GM12878 (cell line): ENCODE measurements at regions not wholly inside any gene's neighbourhood (a gene's known extent, or its start where the extent isn't known, plus 50 kb on each side); places are given as distances from the start of the nearest gene placed in this dataset.

Source experiments
- ATAC-seq: fragments of 200-7000 bp; cut with Tn5 transposase; 3 replicates; pipeline ENCODE4 v1.9.1; 2020; ENCODE audit warnings: mild to moderate bottlenecking, moderate library complexity
- BruUV-seq: library from RNA; stranded (reverse); fragments of 400-500 nt; replicated peaks from 2 replicates; lab custom pipeline; 2021; lab: Mats Ljungman, UMichigan
- CTCF ChIA-PET: fragments of 300-600 bp; sonication (Branson Sonifier 250); formaldehyde crosslinking; extraction: SDS; loops from one replicate; lab custom pipeline; 2021; ENCODE audit warnings: inconsistent platforms; lab: Yijun Ruan, JAX
- POLR2A ChIA-PET: fragments of 350-600 bp; formaldehyde crosslinking; extraction: SDS; loops from one replicate; lab custom pipeline; 2021; ENCODE audit warnings: inconsistent platforms; lab: Charles Lee
- RAD21 ChIA-PET: fragments of 300-600 bp; sonication (Branson Sonifier 250); formaldehyde crosslinking; loops from one replicate; lab custom pipeline; 2023; ENCODE audit warnings: antibody characterized with exemption; ENCODE audit not compliant: unreplicated experiment; lab: Charles Lee
- SMC1A ChIA-PET: fragments of 300-600 bp; sonication (Branson Sonifier 250); formaldehyde crosslinking; loops from one replicate; lab custom pipeline; 2023; ENCODE audit not compliant: unreplicated experiment, uncharacterized antibody; lab: Charles Lee
- DNase-seq: peaks from one replicate; pipeline ENCODE4 v3.0.0-alpha.2; 2011; ENCODE audit warnings: low read depth, low spot score
- FAIRE-seq: peaks from 3 replicates; lab custom pipeline; 2011; peaks lifted over from hg19 to GRCh38; lab: Jason Lieb, UNC
- H2AFZ ChIP-seq: 2 replicates; pipeline ENCODE4 v1.6.0; 2011; ENCODE audit warnings: low read depth, low read length, control low read depth; ENCODE audit not compliant: control insufficient read depth
- H3K27ac ChIP-seq: 2 replicates; pipeline ENCODE4 v1.5.1; 2011; ENCODE audit warnings: control low read depth; ENCODE audit not compliant: control insufficient read depth, insufficient read depth
- H3K27me3 ChIP-seq, 2 experiments: replicated peaks in 1 of 2; 2 replicates each; pipeline versions ENCODE4 v1.6.0 to v1.6.1; 2011; ENCODE audit warnings: low read length in 1 of 2; ENCODE audit not compliant: control insufficient read depth in 2 of 2, insufficient read depth in 2 of 2
- H3K36me3 ChIP-seq, 2 experiments: 2 replicates each; pipeline ENCODE4 v1.5.1; 2011; ENCODE audit warnings: low read length in 1 of 2; ENCODE audit not compliant: control insufficient read depth in 2 of 2, insufficient read depth in 2 of 2
- H3K4me1 ChIP-seq: 2 replicates; pipeline ENCODE4 v1.6.1; 2011; ENCODE audit warnings: mild to moderate bottlenecking, low read length, moderate library complexity, mixed read lengths; ENCODE audit not compliant: control insufficient read depth, insufficient read depth
- H3K4me2 ChIP-seq: 2 replicates; pipeline ENCODE4 v1.6.0; 2011; ENCODE audit warnings: control low read depth; ENCODE audit not compliant: control insufficient read depth, insufficient read depth
- H3K4me3 ChIP-seq: fragments of 200-600 bp; sonication (generic); 2 replicates; pipeline ENCODE4 v1.5.1; 2016
- H3K79me2 ChIP-seq: 2 replicates; pipeline ENCODE4 v1.6.0; 2011; ENCODE audit warnings: low read length; ENCODE audit not compliant: control insufficient read depth, insufficient read depth
- H3K9ac ChIP-seq: 2 replicates; pipeline ENCODE4 v1.8.0; 2011; ENCODE audit warnings: low read length, control low read depth, mixed read lengths; ENCODE audit not compliant: control insufficient read depth, insufficient read depth
- H3K9me3 ChIP-seq: replicated peaks from 3 replicates; pipeline ENCODE4 v1.5.1; 2011; ENCODE audit warnings: mild to moderate bottlenecking, low read length; ENCODE audit not compliant: control insufficient read depth, insufficient read depth
- H4K20me1 ChIP-seq: 2 replicates; pipeline ENCODE4 v1.6.0; 2011; ENCODE audit not compliant: control insufficient read depth, insufficient read depth
- ATF7 ChIP-seq: fragments of 450-650 bp; IDR thresholded peaks from 2 replicates; pipeline ENCODE4 v1.6.1; 2016; ENCODE audit warnings: low read depth, mild to moderate bottlenecking
- BACH1 ChIP-seq: fragments of 450-650 bp; IDR thresholded peaks from 2 replicates; pipeline ENCODE4 v1.6.1; 2017; ENCODE audit warnings: mild to moderate bottlenecking, borderline replicate concordance
- CTCF ChIP-seq, 3 experiments: IDR thresholded peaks in 2 of 3; conservative IDR thresholded peaks in 1 of 3; 2 replicates each; pipeline ENCODE4 v1.5.1; 2011; ENCODE audit warnings: low read depth in 3 of 3, low read length in 3 of 3, mild to moderate bottlenecking in 3 of 3, control low read depth in 2 of 3, moderate library complexity in 2 of 3, inconsistent platforms in 1 of 3, mixed read lengths in 1 of 3; ENCODE audit not compliant: control insufficient read depth in 2 of 3, insufficient read depth in 1 of 3; ENCODE audit errors: extremely low read depth in 1 of 3
- PBX3 ChIP-seq: IDR thresholded peaks from 2 replicates; pipeline ENCODE4 v1.6.1; 2011; ENCODE audit warnings: mild to moderate bottlenecking, low read depth, low read length, moderate library complexity; ENCODE audit not compliant: insufficient replicate concordance
- RAD21 ChIP-seq: IDR thresholded peaks from 2 replicates; pipeline ENCODE4 v1.6.1; 2011; ENCODE audit warnings: mild to moderate bottlenecking, low read depth, low read length, moderate library complexity; ENCODE audit not compliant: insufficient read depth
- RB1 ChIP-seq: fragments of 450-650 bp; formaldehyde crosslinking; IDR thresholded peaks from 2 replicates; pipeline ENCODE4 v1.6.1; 2017; ENCODE audit warnings: mild to moderate bottlenecking, borderline replicate concordance
- SMC3 ChIP-seq: IDR thresholded peaks from 2 replicates; pipeline ENCODE4 v1.6.1; 2011; ENCODE audit warnings: low read length, improper control_type of control experiment, borderline replicate concordance
- STAT1 ChIP-seq: fragments of 450-650 bp; conservative IDR thresholded peaks from 2 replicates; pipeline ENCODE4 v1.6.1; 2014; ENCODE audit warnings: antibody characterized with exemption, mild to moderate bottlenecking
- YY1 ChIP-seq: IDR thresholded peaks from 2 replicates; pipeline ENCODE4 v1.6.1; 2011; ENCODE audit warnings: low read depth, mild to moderate bottlenecking, low read length
- ZNF384 ChIP-seq: IDR thresholded peaks from 2 replicates; pipeline ENCODE4 v1.6.1; 2012; ENCODE audit warnings: low read depth, mild to moderate bottlenecking, low read length, improper control_type of control experiment, borderline replicate concordance
- WGBS: methylation state at CpG from one replicate; pipeline ENCODE4 v1.1.6; 2016; ENCODE audit warnings: low lambda C conversion rate; ENCODE audit not compliant: insufficient replicate concordance, insufficient coverage; ENCODE audit errors: missing lambda C conversion rate; 5-methylcytosine and 5-hydroxymethylcytosine counted together
- in situ Hi-C: fragments of 300-500 bp; cut with MboI; formaldehyde crosslinking; loops from 9 replicates; pipeline ENCODE4 v1.14.3; 2018; ENCODE audit warnings: mixed read lengths
- intact Hi-C: fragments of 100-400 bp; cut with micrococcal nuclease; formaldehyde crosslinking; loops from one replicate; pipeline ENCODE4 v1.14.2; 2022; ENCODE audit not compliant: unreplicated experiment

- Histone ChIP-seq H3K9me3 (no peaks in the 10 kb centered on the region), H3K9ac (no peak overlapping the region), H3K4me2 (no peak overlapping the region), H4K20me1 (no peaks in the 10 kb centered on the region), H3K27ac (no peak overlapping the region), H3K79me2 (no peaks in the 10 kb centered on the region), H3K4me1 (no peaks in the 10 kb centered on the region), H2AFZ (no peak overlapping the region), H3K4me3 (no peak overlapping the region), H3K36me3 (no peaks in the 10 kb centered on the region), H3K27me3 (no peaks in the 10 kb centered on the region)
- FAIRE-seq (no peak), ATAC-seq (peak; percentile 93), DNase-seq (no peak)
- 13% methylated on average over 9 of the region's 9 CpGs for WGBS
- TF ChIP-seq ATF7 (0 out of 2 replicates have a peak, but pooled peaks have one; percentile 27), STAT1 (no peak), ZNF384 (peak; percentile 62; the same call in 1 of the 2 replicates), YY1 (peak; percentile 53; the same call in 1 of the 2 replicates), SMC3 (peak; percentile 74; the same call in 1 of the 2 replicates), BACH1 (no peak), RAD21 (peak; percentile 53), PBX3 (no peak), RB1 (no peak), CTCF (IDR thresholded peaks at IDR 0.05 in 2 of 3, conservative IDR thresholded peaks at IDR 0.05 in 1 of 3; ENCODE audit: control insufficient read depth in 2 of 3, extremely low read depth in 1 of 3, insufficient read depth in 1 of 3, low read depth in 3 of 3, low read length in 3 of 3) (peak; percentile 58 to 68 (median 67))
- intact Hi-C loops, result loop anchor here (1.0 to 10.0 kb wide), 7 partner anchors 24 to 510 kb away; no protein-coding TSS in a partner anchor
- ChIA-PET SMC1A (interaction anchor here (0.7 to 6.0 kb wide), 13 partner anchors 9 to 502 kb away, joined by 3 to 82 read pairs (median 3); no protein-coding TSS in a partner anchor), RAD21 (interaction anchor here (0.5 to 4.4 kb wide), 11 partner anchors 10 to 416 kb away, joined by 3 to 58 read pairs (median 5); no protein-coding TSS in a partner anchor), CTCF (interaction anchor here (0.6 to 11.2 kb wide), 20 partner anchors 22 to 549 kb away, joined by 3 to 140 read pairs (median 4); no protein-coding TSS in a partner anchor), POLR2A (no interaction called here)
- in situ Hi-C loops, result loop anchor here (10.0 to 25.0 kb wide), 2 partner anchors 400 to 677 kb away; no protein-coding TSS in a partner anchor
- no TSS peak for BruUV-seq
These were observed 101.0 kb upstream of the GZMB start for GRCh38 chr14:24734917-24735500.
